NCI-H1105 treated with DMSO at 0.1 percent for 48 hours (cell line): ENCODE measurements at regions not wholly inside any gene's neighbourhood (a gene's known extent, or its start where the extent isn't known, plus 50 kb on each side); places are given as distances from the start of the nearest gene placed in this dataset.
"Not testable (repeated sequence)": the region's sequence is repeated elsewhere in the genome, so short reads cannot be mapped to it uniquely, and the experiment has no call there.

ENCODE experiments used
- DNase-seq: peaks from one replicate; lab custom pipeline; 2025; lab: John Stamatoyannopoulos, UW

DNA sequence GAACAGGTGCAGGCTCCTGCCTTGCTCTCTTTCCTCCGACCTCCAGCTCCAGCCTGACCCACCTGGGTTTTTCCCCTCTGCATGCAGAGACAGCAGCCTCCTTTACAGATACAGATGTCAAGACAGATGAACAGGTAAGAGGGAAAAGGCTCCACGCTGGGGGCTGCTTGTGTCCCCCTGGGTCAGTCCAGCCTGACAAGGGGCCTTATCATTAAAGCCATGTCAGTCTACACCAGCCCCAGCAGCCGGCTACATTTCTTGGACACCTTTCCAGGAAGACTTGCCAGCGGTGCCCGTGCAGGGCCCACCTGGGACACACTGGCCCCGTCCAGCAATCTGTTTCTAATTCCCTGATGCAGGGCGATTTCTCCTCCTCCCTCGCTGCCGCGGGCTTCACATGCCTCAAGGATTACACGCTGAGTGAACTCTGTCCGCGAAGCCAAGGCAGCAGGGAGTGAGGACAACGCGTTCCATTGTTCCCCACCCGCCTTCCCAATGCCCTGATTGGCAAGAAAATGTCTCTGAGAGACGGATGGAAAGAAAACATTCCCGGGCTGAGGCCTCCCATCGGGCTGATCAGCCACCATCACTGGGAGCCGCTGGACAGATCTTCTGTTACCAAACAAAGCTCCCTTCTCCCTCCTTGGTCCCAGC lies 184.7 kb downstream of the C16orf95 start:
- DNase-seq, result no peak

DNA sequence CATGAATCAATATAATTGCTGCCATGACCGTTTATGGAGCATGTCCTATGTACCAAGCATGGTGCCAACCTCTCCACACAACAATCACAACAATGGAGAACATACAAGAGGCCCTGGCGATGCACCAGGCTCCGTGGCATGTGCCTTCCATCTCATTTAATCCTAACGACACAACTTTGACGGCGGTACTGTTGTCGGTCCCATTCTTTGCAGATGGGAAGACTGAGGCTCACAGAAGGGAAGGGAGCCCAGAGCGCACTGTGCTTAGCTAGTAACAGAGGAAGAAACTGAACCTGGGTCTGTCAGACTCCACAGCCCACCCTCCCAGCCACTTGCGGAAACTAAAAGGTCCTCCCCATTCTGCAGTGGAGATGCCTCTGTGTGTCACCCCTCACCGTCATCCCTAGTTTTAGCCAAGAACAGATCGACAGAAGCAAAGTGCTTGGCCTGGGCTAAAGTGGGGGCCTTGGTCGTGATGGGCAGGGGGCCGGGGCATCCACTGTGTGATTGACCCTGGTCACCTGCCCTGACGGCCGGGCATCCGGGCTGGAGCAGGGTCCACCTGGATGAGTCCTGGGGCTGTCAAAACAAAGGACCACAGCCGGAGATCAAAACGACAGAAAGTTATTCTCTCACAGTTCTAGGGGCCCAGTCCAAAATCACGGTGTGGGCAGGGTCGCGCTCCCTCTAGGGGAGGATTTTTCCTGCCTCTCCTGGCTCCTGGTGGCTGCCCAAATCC lies 183.9 kb downstream of the C16orf95 start:
- DNase-seq, result no peak

GRCh38 chr16:87133966-87134627 lies 183.1 kb downstream of the C16orf95 start:
- DNase-seq, result no peak

DNA sequence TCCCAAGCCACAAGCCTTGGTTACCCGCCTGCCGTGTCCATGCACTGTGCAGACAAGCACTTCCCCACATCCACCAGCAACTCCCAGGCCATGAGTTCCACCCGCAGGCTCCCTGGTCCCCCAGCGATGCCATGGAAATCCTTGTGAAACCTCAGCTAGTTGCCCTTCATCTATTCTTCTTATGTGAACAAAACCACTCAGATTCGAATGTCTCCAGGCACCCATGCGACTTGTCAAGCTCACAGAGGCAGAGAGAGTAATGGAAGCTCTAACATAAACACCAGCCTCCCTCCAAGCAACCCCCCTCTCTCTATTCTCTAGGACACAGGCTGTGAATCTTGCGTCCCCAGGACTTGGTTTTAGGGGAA lies 182.6 kb downstream of the C16orf95 start:
- no peak for DNase-seq

GRCh38 chr16:87135246-87136030 lies 181.8 kb downstream of the C16orf95 start:
- DNase-seq, result no peak

DNA sequence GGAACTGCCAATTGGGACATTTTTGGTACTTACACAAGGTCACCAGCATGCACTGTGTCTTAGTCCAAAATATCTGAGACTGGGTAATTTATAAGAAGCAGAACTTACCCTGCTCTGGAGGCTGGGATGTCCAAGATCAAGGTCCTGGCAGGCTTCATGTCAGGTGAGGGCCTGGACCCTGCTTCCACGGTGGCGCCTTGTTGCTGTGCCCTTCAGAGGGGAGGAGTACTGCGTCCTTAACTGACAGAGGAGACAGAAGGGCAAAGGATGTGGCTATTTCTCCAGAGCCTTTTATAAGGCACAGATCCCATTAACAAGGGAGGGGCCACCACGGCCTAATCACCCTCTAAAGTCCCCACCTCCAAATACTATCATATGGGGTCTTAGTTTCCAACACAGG lies 178.9 kb downstream of the C16orf95 start:
- no peak for DNase-seq

DNA sequence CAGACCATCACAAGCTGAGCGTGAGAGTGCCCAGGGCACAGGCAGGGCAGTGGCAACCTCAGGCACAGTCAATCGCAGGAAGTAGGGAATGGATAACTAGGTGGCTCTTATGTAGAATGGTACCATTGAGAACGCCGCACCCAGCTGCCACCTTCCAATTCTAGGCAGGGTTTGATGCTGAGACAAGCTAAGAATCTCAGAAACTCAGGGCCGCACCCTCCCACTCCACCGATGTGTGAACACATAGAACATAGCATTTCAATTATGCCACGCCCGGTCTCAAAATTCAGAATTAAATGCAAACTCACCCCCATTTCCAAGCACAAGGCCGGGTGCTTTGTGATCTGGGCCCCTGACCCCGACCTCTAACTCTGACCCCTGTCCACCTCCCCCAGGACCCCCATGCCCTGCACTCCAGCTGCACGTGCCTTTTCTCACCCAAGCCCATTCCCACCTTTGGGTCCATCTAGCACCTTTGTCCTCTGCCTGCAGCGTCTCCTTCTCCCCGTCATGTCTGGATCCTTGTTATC lies 178.4 kb downstream of the C16orf95 start:
- DNase-seq, result no peak

GRCh38 chr16:87140211-87141200 lies 176.7 kb downstream of the C16orf95 start:
- DNase-seq, result no peak

GRCh38 chr16:87141402-87141801 lies 175.8 kb downstream of the C16orf95 start:
- no peak for DNase-seq

GRCh38 chr16:87143661-87144121 lies 173.5 kb downstream of the C16orf95 start:
- no peak for DNase-seq

GRCh38 chr16:87144232-87144631 lies 173.0 kb downstream of the C16orf95 start:
- no peak for DNase-seq

- no peak for DNase-seq
These were observed 171.7 kb downstream of the C16orf95 start for GRCh38 chr16:87145181-87146176.

- no peak for DNase-seq
These were observed 170.5 kb downstream of the C16orf95 start for GRCh38 chr16:87146676-87147075.

DNA sequence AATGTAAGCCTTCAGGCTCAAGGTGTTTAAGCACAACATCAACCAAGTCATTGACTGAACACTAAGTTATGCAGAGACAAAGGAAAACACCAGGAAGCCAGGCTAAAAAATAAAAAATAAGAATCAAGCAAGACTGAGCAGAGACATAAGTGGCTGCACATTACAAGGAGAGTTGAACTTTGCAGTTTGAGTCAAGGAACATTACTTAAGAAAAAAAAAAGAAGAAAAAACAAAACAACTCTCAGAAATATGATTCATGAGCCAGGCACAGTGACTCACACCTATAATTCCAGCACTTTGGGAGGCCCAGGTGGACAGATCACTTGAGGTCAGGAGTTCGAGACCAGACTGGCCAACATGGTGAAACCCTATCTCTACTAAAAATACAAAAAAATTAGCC lies 168.1 kb downstream of the C16orf95 start:
- DNase-seq, result no peak

GRCh38 chr16:87150262-87150661 lies 166.9 kb downstream of the C16orf95 start:
- no peak for DNase-seq

- DNase-seq, result no peak
These were observed 166.4 kb downstream of the C16orf95 start for GRCh38 chr16:87150681-87151280.

- DNase-seq, result no peak
These were observed 164.9 kb downstream of the C16orf95 start for GRCh38 chr16:87152221-87152755.

- DNase-seq, result no peak
These were observed 163.9 kb downstream of the C16orf95 start for GRCh38 chr16:87153326-87153725.

GRCh38 chr16:87155315-87155714 lies 161.9 kb downstream of the C16orf95 start:
- not testable (repeated sequence) for DNase-seq
